ENCODE measurements at regions not wholly inside any gene's neighbourhood (a gene's known extent, or its start where the extent isn't known, plus 50 kb on each side); places are given as distances from the start of the nearest gene placed in this dataset.
"Not testable (repeated sequence)": the region's sequence is repeated elsewhere in the genome, so short reads cannot be mapped to it uniquely, and the experiment has no call there.

DNA sequence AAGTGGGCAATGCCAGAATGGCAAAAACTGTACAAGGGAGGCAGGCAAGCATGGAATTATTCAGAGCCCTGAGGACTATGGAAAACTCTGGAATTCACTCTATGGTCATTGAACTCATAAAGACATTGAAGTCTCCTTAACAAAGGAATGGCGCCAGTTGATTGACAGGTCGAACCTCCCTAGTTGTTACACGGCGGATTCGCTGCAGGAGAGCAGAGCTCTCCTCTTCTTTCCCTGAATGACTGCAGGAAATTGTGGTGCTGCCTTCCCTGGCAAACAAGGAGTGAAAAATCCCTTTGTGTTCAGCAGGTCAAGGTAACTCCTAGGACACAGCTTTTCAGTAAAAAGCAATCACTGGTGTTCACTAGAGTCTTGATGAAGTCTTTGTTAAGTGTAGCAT, 732.8 kb upstream of the FRG1 start:
- DNase-seq, result no peak

DNA sequence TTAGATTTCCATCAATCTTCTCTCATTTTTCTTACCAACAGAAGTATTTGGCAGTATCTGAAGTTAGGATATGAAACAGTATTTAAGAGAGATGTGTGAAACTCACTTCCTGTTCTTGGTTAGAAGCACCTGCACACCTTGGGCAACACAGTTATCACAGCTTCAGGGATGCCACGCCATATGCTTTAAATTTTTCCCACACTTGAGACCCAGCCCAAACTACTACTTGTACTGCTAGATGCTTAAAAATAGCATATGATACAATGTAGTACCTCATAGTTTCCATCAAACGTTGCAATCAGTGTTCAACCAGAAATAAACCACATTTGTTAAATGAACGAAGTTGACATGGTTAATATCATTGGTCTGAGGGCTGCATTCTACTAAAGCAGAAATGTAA, 725.1 kb upstream of the FRG1 start:
- no peak for DNase-seq

DNA sequence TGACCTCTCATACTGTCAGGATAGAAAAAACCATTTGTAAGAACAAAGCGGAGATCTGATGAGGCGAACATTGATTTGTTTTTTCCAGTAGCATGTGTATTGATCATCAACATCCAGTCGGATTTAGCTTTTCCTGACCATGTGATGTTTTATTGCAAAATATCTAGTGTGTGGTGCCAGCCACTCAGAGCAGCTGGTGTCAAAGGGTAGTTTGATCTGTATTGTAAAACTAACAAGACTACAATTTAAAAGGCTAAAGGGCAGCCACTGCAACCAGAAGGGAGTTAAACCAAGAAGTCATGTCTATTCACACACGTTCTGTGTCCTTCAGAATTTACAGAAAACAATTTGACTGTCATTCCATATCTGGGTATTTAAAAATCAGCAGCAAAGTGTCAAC, 719.0 kb upstream of the FRG1 start:
- DNase-seq, result no peak

DNA sequence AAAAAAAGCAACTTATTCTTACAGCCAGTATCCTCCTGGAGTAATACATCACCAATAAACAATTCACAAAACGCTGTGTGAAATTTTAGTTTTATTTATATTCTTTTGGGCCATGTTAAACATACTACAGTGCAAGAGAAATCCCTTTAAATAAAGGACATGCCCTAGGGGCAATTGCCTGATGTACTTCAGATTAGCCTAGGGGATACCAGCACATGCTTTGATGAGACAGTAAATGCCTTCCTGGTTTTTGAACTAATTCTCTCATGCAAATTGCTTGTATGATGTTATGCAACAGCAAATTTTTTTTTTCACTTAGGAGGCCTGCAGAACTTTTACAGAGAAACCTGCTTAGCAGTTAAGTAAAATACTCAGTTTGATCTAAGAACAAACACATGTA, 711.9 kb upstream of the FRG1 start:
- no peak for DNase-seq

DNA sequence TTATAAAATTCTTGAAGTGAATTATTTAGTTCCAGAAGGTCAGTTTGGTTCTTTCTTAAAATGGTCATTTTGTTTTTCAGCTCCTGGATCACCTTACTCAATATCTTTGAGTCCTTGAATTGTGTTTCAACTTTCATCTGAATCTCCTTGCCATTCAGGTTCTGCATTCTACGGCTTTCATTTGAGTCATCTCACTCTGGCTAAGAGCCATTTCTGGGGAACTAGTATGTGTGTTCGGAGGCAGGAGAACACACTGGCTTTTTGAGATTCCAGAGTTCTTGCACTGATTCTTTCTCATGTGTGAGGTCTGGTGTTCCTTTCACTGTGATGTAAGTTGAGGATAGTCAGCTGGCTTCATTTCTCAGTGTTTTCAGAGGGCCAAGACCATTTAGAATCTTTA, 708.4 kb upstream of the FRG1 start:
- DNase-seq, result no peak

DNA sequence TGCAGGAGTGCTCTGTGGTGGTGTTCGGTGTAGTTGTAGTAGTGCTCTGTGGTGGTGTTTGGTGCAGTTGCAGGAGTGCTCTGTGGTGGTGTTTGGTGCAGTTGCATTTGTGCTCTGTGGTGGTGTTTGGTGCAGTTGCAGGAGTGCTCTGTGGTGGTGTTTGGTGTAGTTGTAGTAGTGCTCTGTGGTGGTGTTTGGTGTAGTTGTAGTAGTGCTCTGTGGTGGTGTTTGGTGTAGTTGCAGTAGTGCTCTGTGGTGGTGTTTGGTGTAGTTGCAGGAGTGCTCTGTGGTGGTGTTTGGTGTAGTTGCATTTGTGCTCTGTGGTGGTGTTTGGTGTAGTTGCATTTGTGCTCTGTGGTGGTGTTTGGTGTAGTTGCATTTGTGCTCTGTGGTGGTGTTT, 706.9 kb upstream of the FRG1 start:
- DNase-seq, result not testable (repeated sequence)

DNA sequence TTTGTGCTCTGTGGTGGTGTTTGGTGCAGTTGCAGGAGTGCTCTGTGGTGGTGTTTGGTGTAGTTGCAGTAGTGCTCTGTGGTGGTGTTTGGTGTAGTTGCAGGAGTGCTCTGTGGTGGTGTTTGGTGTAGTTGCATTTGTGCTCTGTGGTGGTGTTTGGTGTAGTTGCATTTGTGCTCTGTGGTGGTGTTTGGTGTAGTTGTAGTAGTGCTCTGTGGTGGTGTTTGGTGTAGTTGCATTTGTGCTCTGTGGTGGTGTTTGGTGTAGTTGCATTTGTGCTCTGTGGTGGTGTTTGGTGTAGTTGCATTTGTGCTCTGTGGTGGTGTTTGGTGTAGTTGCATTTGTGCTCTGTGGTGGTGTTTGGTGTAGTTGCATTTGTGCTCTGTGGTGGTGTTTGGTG, 705.7 kb upstream of the FRG1 start:
- DNase-seq, result not testable (repeated sequence)

DNA sequence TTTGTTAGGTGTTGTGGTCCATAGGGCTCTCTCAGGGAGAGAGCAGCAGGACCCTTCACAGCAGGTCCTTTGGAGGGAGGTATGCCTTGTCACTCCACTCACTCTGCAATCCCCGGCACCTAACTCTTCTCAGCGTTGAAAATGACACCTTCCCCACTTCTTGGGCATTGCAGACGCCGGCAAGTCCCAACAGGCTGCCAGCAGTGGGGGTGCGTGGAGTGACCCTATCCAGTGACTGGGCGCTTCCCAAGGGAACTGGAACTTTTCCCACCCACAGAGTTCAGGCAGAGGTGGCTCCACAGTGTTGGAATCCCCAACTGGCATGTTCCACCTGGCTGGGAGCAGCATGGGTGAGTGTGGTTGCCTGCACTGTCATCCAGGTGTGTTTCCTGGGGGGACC, 705.1 kb upstream of the FRG1 start:
- DNase-seq, result no peak

DNA sequence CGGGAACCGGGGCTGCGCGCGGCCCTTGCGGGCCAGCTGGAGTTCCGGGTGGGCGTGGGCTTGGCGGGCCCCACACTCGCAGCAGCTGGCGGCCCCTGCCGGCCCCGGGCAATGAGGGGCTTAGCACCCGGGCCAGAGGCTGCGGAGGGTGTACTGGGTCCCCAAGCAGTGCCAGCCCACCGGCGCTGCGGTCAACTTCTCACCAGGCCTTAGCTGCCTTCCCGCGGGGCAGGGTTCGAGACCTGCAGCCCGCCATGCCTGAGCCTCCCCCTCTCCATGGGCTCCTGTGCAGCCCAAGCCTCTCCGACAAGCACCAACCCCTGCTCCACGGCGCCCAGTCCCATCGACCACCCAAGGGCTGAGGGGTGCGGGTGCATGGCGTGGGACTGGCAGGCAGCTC, 704.4 kb upstream of the FRG1 start:
- not testable (repeated sequence) for DNase-seq

DNA sequence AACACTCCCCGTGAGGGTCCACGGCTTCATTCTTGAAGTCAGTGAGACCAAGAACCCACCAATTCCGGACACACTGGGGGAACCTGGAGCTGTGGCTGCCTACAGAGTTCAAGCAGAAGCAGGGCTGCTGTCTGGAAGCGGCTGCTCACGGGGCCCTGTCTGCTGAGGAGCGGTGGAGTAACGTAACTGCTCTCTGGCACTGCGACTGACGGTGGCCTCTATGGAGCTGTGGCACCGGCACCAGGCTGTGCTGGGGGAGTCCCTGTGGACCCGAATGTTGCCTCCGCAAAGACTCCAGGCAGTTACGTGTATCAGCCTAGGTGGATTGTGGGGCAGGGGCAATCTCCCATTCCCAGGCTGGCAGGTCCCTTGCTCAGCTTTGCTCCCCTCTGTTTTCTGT, 703.3 kb upstream of the FRG1 start:
- DNase-seq, result no peak

DNA sequence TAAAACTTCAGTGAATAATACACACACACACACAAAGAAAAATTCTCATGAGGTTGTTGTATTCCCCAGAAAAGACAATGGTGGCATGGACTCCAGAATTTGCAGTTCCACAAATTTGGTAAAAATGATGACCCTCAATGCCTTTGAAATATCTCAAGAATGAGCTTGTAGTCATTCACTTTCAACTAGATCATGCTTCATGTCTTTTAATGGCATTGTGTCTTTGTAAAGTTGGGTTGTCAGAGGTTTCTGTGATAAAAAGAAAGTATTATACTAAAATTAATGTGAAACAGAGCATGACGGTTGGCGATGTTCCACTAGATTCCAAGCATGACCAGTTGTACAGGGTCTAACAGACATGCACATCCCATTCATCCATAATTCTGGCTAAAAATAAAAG, 685.0 kb upstream of the FRG1 start:
- DNase-seq, result no peak

DNA sequence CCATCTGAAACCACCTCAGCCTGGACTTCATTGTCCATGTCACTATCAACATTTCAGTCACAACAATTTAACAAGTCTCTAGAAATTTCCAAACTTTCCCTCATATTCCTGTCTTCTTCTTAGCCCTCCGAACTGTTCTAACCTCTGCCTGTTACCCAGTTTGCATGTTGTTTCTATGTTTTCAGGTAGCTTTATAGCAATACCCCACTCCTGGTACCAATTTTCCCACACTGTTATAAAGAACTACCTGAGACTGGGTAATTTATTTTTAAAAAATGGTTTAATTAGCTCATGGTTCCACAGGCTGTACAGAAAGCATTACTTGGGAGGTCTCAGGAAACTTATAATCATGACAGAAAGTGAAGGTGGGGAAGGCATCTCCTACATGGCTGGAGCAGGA, 679.2 kb upstream of the FRG1 start:
- DNase-seq, result no peak

DNA sequence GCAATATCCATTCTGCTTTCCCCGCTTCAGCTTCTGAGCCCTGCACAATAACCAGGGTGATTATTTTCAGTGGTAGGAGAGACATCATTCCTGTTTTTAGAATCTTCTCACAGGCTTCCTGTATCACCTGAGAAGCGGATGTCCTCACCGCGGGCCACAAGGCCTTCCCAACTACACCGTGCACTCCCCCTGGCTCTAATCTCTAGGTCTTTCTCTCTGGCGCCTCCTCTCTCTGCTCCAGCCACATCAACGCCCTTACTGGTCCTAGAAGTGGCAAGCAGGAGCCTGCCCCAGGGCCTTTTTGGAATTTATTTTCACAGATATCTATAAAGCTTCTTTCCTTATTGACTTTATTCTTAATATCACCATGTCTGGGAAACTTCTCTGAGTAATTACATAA, 675.2 kb upstream of the FRG1 start:
- no peak for DNase-seq

DNA sequence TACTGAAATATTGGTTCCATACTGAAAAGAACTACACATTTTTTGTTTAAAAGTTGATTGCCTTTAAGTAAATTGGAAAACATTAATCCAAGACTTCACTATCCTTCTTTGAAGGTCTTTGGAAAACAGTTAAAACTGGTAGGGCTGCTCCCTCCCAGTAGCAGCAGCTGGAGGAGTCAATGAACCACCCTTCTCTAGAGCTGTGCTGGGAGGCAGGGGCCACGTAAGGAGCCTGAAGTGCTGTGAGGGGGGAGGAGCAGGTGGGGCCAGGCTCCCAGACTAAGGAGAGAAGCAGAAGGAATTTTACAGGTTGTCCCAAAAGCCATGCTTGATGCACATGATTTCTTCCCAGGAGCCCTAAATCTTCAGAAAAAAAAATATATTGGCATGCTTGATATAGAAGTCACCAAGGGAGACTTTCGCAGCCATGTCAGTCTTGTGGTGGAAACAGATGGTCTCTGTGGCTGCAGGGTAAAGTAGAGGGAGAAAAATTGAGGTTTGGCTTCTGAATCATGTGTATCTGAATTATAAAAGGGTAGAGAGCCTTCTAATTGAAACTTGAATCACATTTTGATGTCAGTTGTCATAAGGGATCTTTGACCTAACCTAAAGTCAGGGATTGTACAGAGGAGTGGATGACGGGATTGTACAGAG, 673.2 kb upstream of the FRG1 start:
- DNase-seq, result no peak

DNA sequence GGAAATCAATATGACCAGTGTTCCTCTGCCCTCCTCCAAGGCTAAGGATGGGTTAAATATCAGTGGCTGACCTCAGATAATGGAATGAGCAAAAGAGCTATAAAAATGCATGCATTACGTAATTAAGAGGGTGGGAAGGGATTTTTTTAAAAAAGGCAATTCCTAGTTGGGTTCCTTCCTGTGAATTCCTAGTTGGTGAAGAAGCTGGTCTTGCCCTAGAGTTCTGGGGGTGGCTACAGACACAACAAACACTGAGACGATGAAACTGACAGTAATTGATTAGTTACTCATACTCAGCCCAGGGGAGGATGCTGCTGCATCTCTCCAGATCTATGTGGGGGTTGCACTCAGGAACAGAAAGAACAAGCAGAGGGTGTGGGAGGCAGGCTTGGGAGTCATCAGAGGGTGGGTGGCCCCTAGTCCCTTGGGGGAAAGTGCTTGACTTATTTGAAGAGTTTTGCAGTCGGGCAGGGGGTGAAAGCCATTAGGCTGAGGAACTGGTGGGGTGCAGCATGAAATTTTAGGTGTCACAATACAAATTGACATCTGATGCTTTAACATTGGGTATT, 662.0 kb upstream of the FRG1 start:
- DNase-seq, result no peak

DNA sequence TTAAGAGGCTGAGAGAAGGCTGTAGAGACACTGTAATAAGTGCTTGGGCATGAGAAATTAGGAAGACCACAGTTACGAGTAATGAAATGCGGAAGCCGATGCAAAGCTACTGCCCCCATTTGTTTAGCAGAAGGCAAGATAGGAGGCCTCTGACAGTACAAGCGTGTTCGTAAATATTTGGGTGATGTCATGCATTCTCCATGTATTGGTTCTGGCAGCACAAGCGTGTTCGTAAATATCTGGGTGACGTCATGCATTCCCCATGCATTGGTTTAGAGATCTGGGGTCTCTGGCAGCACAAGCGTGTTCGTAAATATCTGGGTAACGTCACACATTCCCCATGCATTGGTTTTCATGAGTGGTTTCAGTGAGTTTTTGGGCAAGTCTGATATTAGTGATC, 661.5 kb upstream of the FRG1 start:
- no peak for DNase-seq

DNA sequence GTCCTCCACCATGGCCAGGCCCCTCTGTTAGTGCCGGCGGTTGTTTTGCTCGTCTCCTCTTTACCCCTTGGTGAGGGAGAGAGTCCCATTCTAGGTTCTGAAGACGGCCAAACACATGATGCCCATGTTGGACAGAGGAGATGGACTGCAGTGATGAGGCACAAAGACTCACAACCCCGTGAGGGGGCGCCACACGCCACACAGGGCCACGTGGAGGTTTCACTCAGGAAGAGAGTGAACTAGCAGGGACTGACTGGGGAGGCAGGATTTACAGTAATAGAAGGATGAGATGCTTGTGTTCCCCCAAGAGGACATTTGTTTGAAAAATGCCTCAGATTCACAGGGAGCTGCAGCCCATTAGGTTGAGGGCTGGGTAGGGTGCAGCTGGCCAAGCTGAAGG, 655.3 kb upstream of the FRG1 start:
- no peak for DNase-seq

DNA sequence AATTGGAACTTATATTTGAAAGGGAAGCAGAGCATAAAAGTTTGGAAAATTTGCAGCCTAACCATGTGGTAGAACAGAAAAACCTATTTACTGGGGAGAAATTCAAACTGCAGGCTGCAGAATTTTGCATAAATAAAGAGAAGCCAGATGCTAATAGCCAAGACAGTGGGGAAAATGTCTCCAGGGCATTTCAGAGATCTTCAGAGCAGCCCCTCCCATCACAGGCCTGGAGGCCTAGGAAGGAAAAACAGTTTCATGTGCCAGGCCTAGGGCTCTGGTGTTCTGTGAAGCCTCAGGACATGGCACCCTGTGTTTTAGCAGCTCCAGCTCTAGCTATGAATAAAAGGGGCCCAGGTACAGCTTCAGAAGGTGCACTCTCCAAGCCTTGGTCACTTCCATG, 648.7 kb upstream of the FRG1 start:
- no peak for DNase-seq

DNA sequence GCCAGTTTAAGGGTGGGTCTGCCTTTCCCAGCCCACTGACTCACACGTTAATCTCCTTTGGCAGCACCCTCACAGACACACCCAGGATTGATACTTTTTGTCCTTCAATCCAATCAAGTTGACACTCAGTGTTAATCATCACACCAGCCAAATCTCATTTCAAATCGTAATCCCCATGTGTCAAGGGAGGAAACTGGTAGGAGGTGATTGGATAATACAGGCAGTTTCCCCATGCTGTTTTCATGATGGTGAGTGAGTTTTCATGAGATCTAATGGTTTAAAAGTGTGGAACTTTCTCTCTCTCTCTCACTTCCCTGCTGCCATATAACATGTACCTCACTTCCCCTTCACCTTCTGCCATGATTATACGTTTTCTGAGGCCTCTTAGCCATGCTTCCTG, 647.2 kb upstream of the FRG1 start:
- no peak for DNase-seq

DNA sequence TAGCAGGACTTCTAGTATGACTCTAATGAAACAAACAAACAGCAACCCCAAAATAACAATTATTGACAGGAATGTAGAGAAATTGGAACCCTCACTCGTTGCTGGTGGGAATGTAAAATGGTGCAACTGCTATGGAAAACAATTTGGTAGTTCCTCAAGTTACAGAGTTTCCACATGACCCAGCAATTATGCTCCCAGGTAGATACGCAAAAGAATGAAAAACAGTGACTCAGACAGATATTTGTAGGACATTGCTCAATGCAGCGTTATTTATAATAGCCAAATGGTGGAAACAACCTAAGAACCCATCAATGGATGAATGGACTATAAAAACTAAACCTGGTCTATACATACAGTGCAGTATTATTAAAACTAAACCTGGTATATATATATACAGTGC, 646.1 kb upstream of the FRG1 start:
- DNase-seq, result no peak

DNA sequence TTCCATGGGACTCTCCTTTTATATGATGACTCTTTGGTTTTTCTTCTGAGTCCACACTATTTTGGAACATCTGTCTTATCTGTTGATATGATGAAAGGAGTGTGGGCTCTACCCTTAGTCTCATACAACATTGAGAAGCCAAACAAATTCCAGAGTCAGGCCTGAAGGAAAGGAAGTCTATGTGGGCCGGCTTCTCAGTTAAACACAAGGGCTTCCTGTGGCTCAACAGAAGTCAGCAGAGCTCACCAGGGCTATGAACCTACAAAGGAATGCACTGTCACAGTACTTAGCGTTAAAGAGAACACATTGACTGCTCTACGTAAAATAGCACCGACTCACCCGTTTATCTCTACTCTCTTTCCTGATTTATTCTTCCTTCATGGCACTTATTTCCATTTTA, 641.0 kb upstream of the FRG1 start:
- no peak for DNase-seq

DNA sequence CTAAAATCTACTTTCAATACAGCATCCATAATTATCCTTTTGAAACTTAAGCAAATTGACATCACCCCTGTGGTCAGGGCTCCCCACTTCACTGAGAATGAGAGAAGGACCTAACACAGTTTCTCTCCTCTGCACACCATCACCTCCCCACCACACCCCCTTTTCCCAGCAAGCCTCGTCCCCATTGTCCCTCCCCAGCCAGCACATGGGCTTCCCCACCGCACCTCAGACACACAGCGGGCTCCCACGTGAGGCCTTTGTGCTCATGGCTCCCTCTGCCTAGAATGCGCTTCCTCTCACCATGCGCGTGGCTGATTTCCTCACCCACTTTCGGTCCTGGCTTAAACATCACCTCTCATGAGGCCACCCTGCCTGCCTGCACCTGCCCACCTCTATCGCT, 639.0 kb upstream of the FRG1 start:
- no peak for DNase-seq

DNA sequence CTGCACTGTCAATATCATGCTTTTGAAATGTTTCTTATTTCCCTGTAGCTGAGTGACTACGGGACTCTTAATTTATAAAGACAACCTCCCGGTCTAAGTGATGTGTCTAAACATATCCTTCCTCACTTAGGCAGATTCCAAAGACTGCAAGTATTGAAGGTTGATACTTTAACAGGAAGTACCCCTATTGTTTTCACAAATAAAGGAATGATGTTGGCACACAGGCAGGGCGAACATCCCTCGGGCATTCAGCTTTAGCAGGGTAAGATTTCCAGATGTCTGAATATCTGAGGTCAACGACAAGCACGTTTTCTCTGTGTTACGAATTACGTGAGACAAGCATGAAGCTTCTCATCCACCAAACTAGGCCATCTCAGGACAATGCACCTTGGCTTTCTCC, 638.0 kb upstream of the FRG1 start:
- DNase-seq, result no peak

DNA sequence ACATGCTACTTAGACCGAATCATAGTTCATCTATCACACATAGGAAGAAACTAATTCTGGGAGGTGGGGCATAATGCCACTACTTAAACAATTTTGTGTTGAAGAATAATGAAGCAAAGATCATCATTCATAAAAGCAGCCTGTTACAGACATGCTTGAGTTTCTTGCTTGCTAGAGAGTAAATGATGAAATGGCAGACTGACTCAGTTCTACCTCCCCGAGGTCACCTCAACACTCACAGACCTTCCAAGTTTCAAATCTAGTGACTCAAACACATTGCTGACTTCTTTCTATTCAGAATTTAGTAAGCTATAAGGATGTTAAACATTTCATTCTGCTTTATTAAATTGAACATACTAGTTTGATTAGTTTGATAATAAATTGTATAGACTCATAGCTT, 636.5 kb upstream of the FRG1 start:
- DNase-seq, result no peak

DNA sequence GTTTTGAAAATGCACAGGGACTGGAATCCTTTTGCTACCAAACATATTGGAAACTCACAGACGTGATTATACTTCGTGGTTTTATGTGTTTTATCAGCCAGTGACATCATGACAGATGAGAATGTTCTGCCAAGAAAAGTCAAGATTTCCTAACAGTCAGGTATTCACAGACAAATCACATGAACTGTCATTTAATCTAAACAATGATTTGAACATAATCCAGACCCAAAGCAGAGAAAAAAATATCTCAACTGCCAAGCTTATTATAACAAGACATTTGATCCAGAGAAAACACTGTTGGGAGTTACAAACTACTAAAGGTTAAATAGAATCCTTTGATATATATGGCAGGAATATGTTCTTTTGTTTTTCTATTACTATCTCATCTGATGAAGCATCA, 635.9 kb upstream of the FRG1 start:
- DNase-seq, result no peak

DNA sequence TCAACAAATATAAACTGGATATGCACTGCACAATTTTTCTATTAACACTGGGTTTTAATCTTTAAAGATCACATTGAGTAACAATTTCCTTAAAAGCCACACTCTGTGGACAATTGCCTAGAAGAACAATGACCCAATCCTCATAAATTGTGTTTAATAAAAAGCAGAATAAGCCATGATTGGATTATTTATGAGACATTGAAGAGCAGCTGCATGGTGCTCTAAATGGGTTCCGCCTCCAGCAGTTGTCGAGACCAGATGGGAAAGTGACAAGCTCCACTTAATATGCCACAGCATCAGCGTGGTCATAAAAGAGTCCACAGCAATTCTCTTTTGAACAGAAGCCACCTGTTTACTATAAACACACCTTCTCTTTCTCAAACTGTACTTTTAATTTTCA, 635.2 kb upstream of the FRG1 start:
- no peak for DNase-seq
